Endothelial cell of umbilical vein (primary cell): ENCODE measurements at regions not wholly inside any gene's neighbourhood (a gene's known extent, or its start where the extent isn't known, plus 50 kb on each side); places are given as distances from the start of the nearest gene placed in this dataset.

Experiments
- BruUV-seq: library from RNA; stranded (reverse); fragments of 400-500 nt; replicated peaks from 2 replicates; lab custom pipeline; 2021; lab: Mats Ljungman, UMichigan
- CTCF ChIA-PET: fragments of 300-600, 350-600 bp; sonication (Branson Sonifier 250); formaldehyde crosslinking; loops from one replicate; lab custom pipeline; 2021; ENCODE audit warnings: antibody characterized with exemption, inconsistent platforms; lab: Charles Lee
- POLR2A ChIA-PET: fragments of 300-600, 350-600 bp; sonication (Branson Sonifier 250); formaldehyde crosslinking; loops from one replicate; lab custom pipeline; 2021; ENCODE audit warnings: antibody characterized with exemption, inconsistent platforms; lab: Charles Lee
- DNase-seq: peaks from one replicate; pipeline ENCODE4 v3.0.0-alpha.2; 2011; ENCODE audit warnings: low read depth, low spot score
- FAIRE-seq: peaks from 2 replicates; lab custom pipeline; 2011; peaks lifted over from hg19 to GRCh38; lab: Jason Lieb, UNC
- H2AFZ ChIP-seq: 2 replicates; pipeline ENCODE4 v1.6.0; 2012; ENCODE audit warnings: low read depth, low read length, control low read depth, inconsistent platforms
- H3K27ac ChIP-seq: 2 replicates; pipeline ENCODE4 v1.5.1; 2011; ENCODE audit warnings: low read depth, mild to moderate bottlenecking, control low read depth, low read length, moderate library complexity; ENCODE audit not compliant: insufficient read depth
- H3K27me3 ChIP-seq, 2 experiments: 2 replicates each; pipeline versions ENCODE4 v1.6.0 to v1.6.1; 2011; ENCODE audit warnings: low read length in 2 of 2, mixed read lengths in 1 of 2; ENCODE audit not compliant: control insufficient read depth in 2 of 2, insufficient read depth in 2 of 2
- H3K36me3 ChIP-seq, 2 experiments: 2 replicates in 1 of 2; 3 replicates in 1 of 2; pipeline ENCODE4 v1.5.1; 2011; ENCODE audit warnings: low read length in 2 of 2, mild to moderate bottlenecking in 1 of 2, moderate library complexity in 1 of 2; ENCODE audit not compliant: control insufficient read depth in 2 of 2, insufficient read depth in 2 of 2; ENCODE audit errors: extremely low read depth in 1 of 2
- H3K4me1 ChIP-seq: 3 replicates; pipeline ENCODE4 v1.5.1; 2011; ENCODE audit warnings: mild to moderate bottlenecking, low read length; ENCODE audit not compliant: control insufficient read depth, insufficient read depth; ENCODE audit errors: extremely low read depth
- H3K4me2 ChIP-seq: 2 replicates; pipeline ENCODE4 v1.6.1; 2011; ENCODE audit warnings: low read length, control low read depth, mixed read lengths; ENCODE audit not compliant: insufficient read depth
- H3K4me3 ChIP-seq, 3 experiments: fragments of 200-600 bp in 1 of 3; sonication (generic), shearing (Covaris generic) in 1 of 3; replicated peaks in 1 of 3; 2 replicates each; pipeline ENCODE4 v1.5.1; 2011 to 2016; ENCODE audit warnings: control low read depth in 3 of 3, low read length in 3 of 3, mild to moderate bottlenecking in 2 of 3, inconsistent platforms in 1 of 3, low read depth in 1 of 3, moderate library complexity in 1 of 3; ENCODE audit not compliant: insufficient read depth in 1 of 3
- H3K79me2 ChIP-seq: 2 replicates; pipeline ENCODE4 v1.6.0; 2012; ENCODE audit warnings: low read length, inconsistent platforms; ENCODE audit not compliant: control insufficient read depth, insufficient read depth
- H3K9ac ChIP-seq: replicated peaks from 2 replicates; pipeline ENCODE3; 2011; ENCODE audit warnings: low read length, control low read depth; ENCODE audit not compliant: insufficient read depth; ENCODE audit errors: extremely low read depth
- H3K9me1 ChIP-seq: replicated peaks from 3 replicates; pipeline ENCODE4 v1.6.0; 2011; ENCODE audit warnings: mild to moderate bottlenecking, low read length; ENCODE audit not compliant: control insufficient read depth, insufficient read depth; ENCODE audit errors: extremely low read depth
- H3K9me3 ChIP-seq: replicated peaks from 2 replicates; pipeline ENCODE4 v1.5.1; 2012; ENCODE audit warnings: low read length, inconsistent platforms; ENCODE audit not compliant: control insufficient read depth, insufficient read depth
- H4K20me1 ChIP-seq: replicated peaks from 2 replicates; pipeline ENCODE3; 2011; ENCODE audit warnings: mild to moderate bottlenecking, low read length; ENCODE audit not compliant: control insufficient read depth, insufficient read depth; ENCODE audit errors: extremely low read depth
- EZH2 ChIP-seq: IDR thresholded peaks from 2 replicates; pipeline ENCODE4 v1.6.1; 2012; ENCODE audit warnings: borderline replicate concordance, low read depth, mild to moderate bottlenecking, moderate library complexity, low read length, inconsistent platforms; ENCODE audit not compliant: severe bottlenecking
- FOS ChIP-seq: IDR thresholded peaks from 2 replicates; pipeline ENCODE4 v1.6.1; 2011; ENCODE audit warnings: mild to moderate bottlenecking, low read length, moderate library complexity, borderline replicate concordance; ENCODE audit not compliant: insufficient read depth
- GATA2 ChIP-seq: IDR thresholded peaks from 2 replicates; pipeline ENCODE4 v1.7.0; 2011; ENCODE audit warnings: low read depth, mild to moderate bottlenecking, moderate library complexity, mixed read lengths, low read length; ENCODE audit not compliant: insufficient read length, insufficient read depth
- JUN ChIP-seq: IDR thresholded peaks from 2 replicates; pipeline ENCODE4 v1.6.1; 2011; ENCODE audit warnings: borderline replicate concordance, low read depth; ENCODE audit not compliant: insufficient read length, insufficient read depth
- MYC ChIP-seq: IDR thresholded peaks from one replicate; pipeline ENCODE4 v1.6.1; 2011; ENCODE audit warnings: mild to moderate bottlenecking, low read depth, low read length
- POLR2A ChIP-seq: IDR thresholded peaks from 2 replicates; pipeline ENCODE4 v1.6.1; 2012; ENCODE audit warnings: low read depth, mild to moderate bottlenecking, control low read depth, low read length
- POLR2AphosphoS5 ChIP-seq: IDR thresholded peaks from 2 replicates; pipeline ENCODE4 v1.6.1; 2012; ENCODE audit warnings: low read depth, mild to moderate bottlenecking, control low read depth, low read length, moderate library complexity; ENCODE audit not compliant: insufficient read depth
- dilution Hi-C: fragments of 300-500 bp; cut with MboI; formaldehyde crosslinking; loops from one replicate; pipeline ENCODE4 v1.15.0; 2019; ENCODE audit warnings: low sequenced_read_pairs; ENCODE audit not compliant: extremely low pct_ligation_motif_present
- intact Hi-C: fragments of 100-400 bp; cut with micrococcal nuclease; formaldehyde crosslinking; loops from one replicate; pipeline ENCODE4 v1.10.0; 2022
- TF ChIP-seq, protein P1 (sequence below), 2 donors: IDR thresholded peaks; 1 replicate in 1 of 2; 2 replicates in 1 of 2; pipeline ENCODE4 v1.5.1; 2011; ENCODE audit warnings: low read length in 2 of 2, mild to moderate bottlenecking in 2 of 2, moderate library complexity in 2 of 2, control low read depth in 1 of 2, inconsistent platforms in 1 of 2, low read depth in 1 of 2; ENCODE audit not compliant: insufficient read depth in 1 of 2; ENCODE audit errors: extremely low read depth in 1 of 2
- TF ChIP-seq, protein P2 (sequence below): IDR thresholded peaks from 2 replicates; pipeline ENCODE4 v1.6.1; 2011; ENCODE audit not compliant: insufficient read depth, insufficient read length

DNA sequence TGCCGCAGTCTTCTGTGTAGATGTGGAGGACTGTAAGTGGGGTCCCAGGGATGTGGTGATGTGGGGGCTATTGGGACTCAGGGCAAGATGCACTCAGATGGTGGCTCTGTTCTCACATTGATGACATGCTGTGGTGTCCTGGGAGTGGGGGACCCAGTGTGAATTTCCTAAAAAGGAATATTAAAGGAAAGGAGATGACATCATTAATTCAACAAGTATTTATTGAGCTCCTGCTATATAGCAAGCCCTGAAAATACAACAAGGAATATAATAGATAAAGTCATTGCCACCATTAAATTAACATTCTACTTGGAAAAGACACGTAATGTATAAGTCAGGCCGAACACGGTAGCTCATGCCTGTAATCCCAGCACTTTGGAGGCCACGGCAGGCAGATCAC lies 61.9 kb upstream of the MNX1 start:
- dilution Hi-C loops = no loop called here
- Histone ChIP-seq H3K9ac (no peak overlapping the region), H3K79me2 (no peaks in the 10 kb centered on the region), H3K4me3 (no peak overlapping the region), H2AFZ (no peak overlapping the region), H3K36me3 (no peaks in the 10 kb centered on the region), H3K9me1 (no peaks in the 10 kb centered on the region), H3K9me3 (no peaks in the 10 kb centered on the region), H4K20me1 (no peaks in the 10 kb centered on the region), H3K4me1 (no peaks in the 10 kb centered on the region), H3K4me2 (no peak overlapping the region), H3K27ac (no peak overlapping the region), H3K27me3 (peaks cover 0 to 7% of the 10 kb centered on the region in 2 experiments)
- intact Hi-C loops = no loop called here
- FAIRE-seq = no peak
- DNase-seq = no peak
- BruUV-seq = no TSS peak
- ChIA-PET POLR2A (no interaction called here), CTCF (no interaction called here)
- TF ChIP-seq, protein P1, sequence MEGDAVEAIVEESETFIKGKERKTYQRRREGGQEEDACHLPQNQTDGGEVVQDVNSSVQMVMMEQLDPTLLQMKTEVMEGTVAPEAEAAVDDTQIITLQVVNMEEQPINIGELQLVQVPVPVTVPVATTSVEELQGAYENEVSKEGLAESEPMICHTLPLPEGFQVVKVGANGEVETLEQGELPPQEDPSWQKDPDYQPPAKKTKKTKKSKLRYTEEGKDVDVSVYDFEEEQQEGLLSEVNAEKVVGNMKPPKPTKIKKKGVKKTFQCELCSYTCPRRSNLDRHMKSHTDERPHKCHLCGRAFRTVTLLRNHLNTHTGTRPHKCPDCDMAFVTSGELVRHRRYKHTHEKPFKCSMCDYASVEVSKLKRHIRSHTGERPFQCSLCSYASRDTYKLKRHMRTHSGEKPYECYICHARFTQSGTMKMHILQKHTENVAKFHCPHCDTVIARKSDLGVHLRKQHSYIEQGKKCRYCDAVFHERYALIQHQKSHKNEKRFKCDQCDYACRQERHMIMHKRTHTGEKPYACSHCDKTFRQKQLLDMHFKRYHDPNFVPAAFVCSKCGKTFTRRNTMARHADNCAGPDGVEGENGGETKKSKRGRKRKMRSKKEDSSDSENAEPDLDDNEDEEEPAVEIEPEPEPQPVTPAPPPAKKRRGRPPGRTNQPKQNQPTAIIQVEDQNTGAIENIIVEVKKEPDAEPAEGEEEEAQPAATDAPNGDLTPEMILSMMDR (IDR thresholded peaks at IDR 0.05; ENCODE audit: extremely low read depth in 1 of 2, insufficient read depth in 1 of 2, low read depth in 1 of 2, low read length in 2 of 2) = no peak
- no peak for TF ChIP-seq FOS
- no peak for TF ChIP-seq MYC
- TF ChIP-seq POLR2A = no peak
- no peak for TF ChIP-seq POLR2AphosphoS5
- TF ChIP-seq EZH2 = no peak
- TF ChIP-seq GATA2 = no peak
- TF ChIP-seq JUN = no peak
- TF ChIP-seq, protein P2, sequence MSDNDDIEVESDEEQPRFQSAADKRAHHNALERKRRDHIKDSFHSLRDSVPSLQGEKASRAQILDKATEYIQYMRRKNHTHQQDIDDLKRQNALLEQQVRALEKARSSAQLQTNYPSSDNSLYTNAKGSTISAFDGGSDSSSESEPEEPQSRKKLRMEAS = no peak
